ENCODE measurements at regions not wholly inside any gene's neighbourhood (a gene's known extent, or its start where the extent isn't known, plus 50 kb on each side); places are given as distances from the start of the nearest gene placed in this dataset.
"Not testable (repeated sequence)": the region's sequence is repeated elsewhere in the genome, so short reads cannot be mapped to it uniquely, and the experiment has no call there.

GRCh38 chr14:55835985-55836384 is 256.0 kb downstream of the KTN1 start:
- Mint-ChIP-seq H3K36me3 (ENCODE audit: low read depth, unreplicated experiment) (peaks cover 4% of the 10 kb centered on the region), H3K27ac (ENCODE audit: unreplicated experiment) (no peak overlapping the region), H3K4me3 (ENCODE audit: unreplicated experiment) (no peak overlapping the region), H3K9me3 (ENCODE audit: unreplicated experiment) (no peaks in the 10 kb centered on the region), H3K4me1 (ENCODE audit: unreplicated experiment) (peaks cover 11% of the 10 kb centered on the region), H3K27me3 (ENCODE audit: unreplicated experiment) (no peaks in the 10 kb centered on the region)
- TF ChIP-seq CTCF (IDR thresholded peaks at IDR 0.05; ENCODE audit: unreplicated experiment): no peak
- no peak for DNase-seq (ENCODE audit: low spot score)

- DNase-seq (ENCODE audit: low spot score): no peak
- Mint-ChIP-seq H3K36me3 (ENCODE audit: low read depth, unreplicated experiment) (peaks cover 4% of the 10 kb centered on the region), H3K4me3 (ENCODE audit: unreplicated experiment) (no peak overlapping the region), H3K27me3 (ENCODE audit: unreplicated experiment) (no peaks in the 10 kb centered on the region), H3K27ac (ENCODE audit: unreplicated experiment) (no peak overlapping the region), H3K4me1 (ENCODE audit: unreplicated experiment) (peaks cover 9% of the 10 kb centered on the region), H3K9me3 (ENCODE audit: unreplicated experiment) (no peaks in the 10 kb centered on the region)
- TF ChIP-seq CTCF (IDR thresholded peaks at IDR 0.05; ENCODE audit: unreplicated experiment): no peak
These were observed 257.5 kb downstream of the KTN1 start for GRCh38 chr14:55837467-55837866.

DNA sequence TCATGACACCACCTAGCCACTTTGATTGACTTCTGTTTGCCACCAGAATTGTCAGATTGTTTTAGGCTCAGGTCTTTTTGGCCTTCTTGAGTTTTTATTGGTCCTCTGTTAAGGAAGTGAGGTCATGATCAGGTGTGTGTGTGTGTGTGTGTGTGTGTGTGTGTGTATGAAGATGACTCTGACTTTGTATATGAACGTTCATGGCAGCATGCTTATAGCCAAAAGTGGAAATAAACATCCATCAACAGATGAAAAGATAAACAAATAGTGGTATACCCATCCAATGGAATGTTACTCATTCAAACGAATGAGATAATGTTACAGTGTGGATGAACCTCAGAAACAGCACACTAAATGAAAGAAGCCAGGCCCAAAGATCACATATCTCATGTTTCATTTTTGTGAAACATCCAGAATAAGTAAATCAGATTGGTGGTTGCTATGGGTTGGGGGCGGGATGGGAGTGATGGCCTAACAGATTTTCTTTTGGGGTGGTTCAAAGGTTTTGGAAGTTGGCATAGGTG is 258.6 kb downstream of the KTN1 start:
- no peaks in the 10 kb centered on the region for H3K4me1 Mint-ChIP-seq (ENCODE audit: unreplicated experiment)
- DNase-seq (ENCODE audit: low spot score): no peak
- no peaks in the 10 kb centered on the region for H3K27me3 Mint-ChIP-seq (ENCODE audit: unreplicated experiment)
- no peak overlapping the region for H3K4me3 Mint-ChIP-seq (ENCODE audit: unreplicated experiment)
- no peaks in the 10 kb centered on the region for H3K9me3 Mint-ChIP-seq (ENCODE audit: unreplicated experiment)
- no peak overlapping the region for H3K27ac Mint-ChIP-seq (ENCODE audit: unreplicated experiment)
- no peak for TF ChIP-seq CTCF (IDR thresholded peaks at IDR 0.05; ENCODE audit: unreplicated experiment)
- H3K36me3 Mint-ChIP-seq (ENCODE audit: low read depth, unreplicated experiment): peaks cover 4% of the 10 kb centered on the region

- H3K27ac Mint-ChIP-seq (ENCODE audit: unreplicated experiment); H3K4me1 Mint-ChIP-seq (ENCODE audit: unreplicated experiment); H3K4me3 Mint-ChIP-seq (ENCODE audit: unreplicated experiment); H3K9me3 Mint-ChIP-seq (ENCODE audit: unreplicated experiment); H3K27me3 Mint-ChIP-seq (ENCODE audit: unreplicated experiment); DNase-seq (ENCODE audit: low spot score); H3K36me3 Mint-ChIP-seq (ENCODE audit: low read depth, unreplicated experiment): not testable (repeated sequence)
These were observed 259.4 kb downstream of the KTN1 start for GRCh38 chr14:55839301-55839947.

- Mint-ChIP-seq H3K4me1 (ENCODE audit: unreplicated experiment) (no peaks in the 10 kb centered on the region), H3K9me3 (ENCODE audit: unreplicated experiment) (no peaks in the 10 kb centered on the region), H3K27ac (ENCODE audit: unreplicated experiment) (no peak overlapping the region), H3K27me3 (ENCODE audit: unreplicated experiment) (no peaks in the 10 kb centered on the region), H3K36me3 (ENCODE audit: low read depth, unreplicated experiment) (peaks cover 4% of the 10 kb centered on the region), H3K4me3 (ENCODE audit: unreplicated experiment) (no peak overlapping the region)
- no peak for TF ChIP-seq CTCF (IDR thresholded peaks at IDR 0.05; ENCODE audit: unreplicated experiment)
- no peak for DNase-seq (ENCODE audit: low spot score)
These were observed 260.8 kb downstream of the KTN1 start for GRCh38 chr14:55840821-55841220.
